ENCODE measurements at regions not wholly inside any gene's neighbourhood (a gene's known extent, or its start where the extent isn't known, plus 50 kb on each side); places are given as distances from the start of the nearest gene placed in this dataset.

GRCh38 chr2:125554956-125555355 lies 1101.0 kb upstream of the GYPC start:
- Mint-ChIP-seq H3K4me1 (no peaks in the 10 kb centered on the region), H3K36me3 (ENCODE audit: low read depth) (no peaks in the 10 kb centered on the region), H3K27me3 (ENCODE audit: low read depth) (no peaks in the 10 kb centered on the region), H3K27ac (ENCODE audit: unreplicated experiment) (no peak overlapping the region), H3K4me3 (no peak overlapping the region), H3K9me3 (peaks cover 6% of the 10 kb centered on the region)
- DNase-seq (ENCODE audit: low read depth, low spot score): no peak
- no peak for TF ChIP-seq CTCF (conservative IDR thresholded peaks at IDR 0.05)

GRCh38 chr2:125559186-125559585 lies 1096.8 kb upstream of the GYPC start:
- TF ChIP-seq CTCF (conservative IDR thresholded peaks at IDR 0.05): no peak
- no peak for DNase-seq (ENCODE audit: low read depth, low spot score)
- Mint-ChIP-seq H3K27me3 (ENCODE audit: low read depth) (no peaks in the 10 kb centered on the region), H3K27ac (ENCODE audit: unreplicated experiment) (no peak overlapping the region), H3K36me3 (ENCODE audit: low read depth) (no peaks in the 10 kb centered on the region), H3K9me3 (peaks cover 3% of the 10 kb centered on the region), H3K4me3 (no peak overlapping the region), H3K4me1 (no peaks in the 10 kb centered on the region)

- Mint-ChIP-seq H3K4me1 (no peaks in the 10 kb centered on the region), H3K27ac (ENCODE audit: unreplicated experiment) (no peak overlapping the region), H3K36me3 (ENCODE audit: low read depth) (no peaks in the 10 kb centered on the region), H3K9me3 (peaks cover 3% of the 10 kb centered on the region), H3K27me3 (ENCODE audit: low read depth) (no peaks in the 10 kb centered on the region), H3K4me3 (no peak overlapping the region)
- DNase-seq (ENCODE audit: low read depth, low spot score): no peak
- no peak for TF ChIP-seq CTCF (conservative IDR thresholded peaks at IDR 0.05)
Observed at GRCh38 chr2:125560855-125561254, 1095.1 kb upstream of the GYPC start.

GRCh38 chr2:125561302-125561701 lies 1094.7 kb upstream of the GYPC start:
- no peak overlapping the region for H3K27ac Mint-ChIP-seq (ENCODE audit: unreplicated experiment)
- H3K9me3 Mint-ChIP-seq: no peaks in the 10 kb centered on the region
- H3K36me3 Mint-ChIP-seq (ENCODE audit: low read depth): no peaks in the 10 kb centered on the region
- TF ChIP-seq CTCF (conservative IDR thresholded peaks at IDR 0.05): no peak
- DNase-seq (ENCODE audit: low read depth, low spot score): no peak
- no peaks in the 10 kb centered on the region for H3K27me3 Mint-ChIP-seq (ENCODE audit: low read depth)
- no peaks in the 10 kb centered on the region for H3K4me1 Mint-ChIP-seq
- no peak overlapping the region for H3K4me3 Mint-ChIP-seq

- Mint-ChIP-seq H3K27ac (ENCODE audit: unreplicated experiment) (no peak overlapping the region), H3K9me3 (no peaks in the 10 kb centered on the region), H3K4me1 (no peaks in the 10 kb centered on the region), H3K36me3 (ENCODE audit: low read depth) (no peaks in the 10 kb centered on the region), H3K27me3 (ENCODE audit: low read depth) (no peaks in the 10 kb centered on the region), H3K4me3 (no peak overlapping the region)
- no peak for DNase-seq (ENCODE audit: low read depth, low spot score)
- TF ChIP-seq CTCF (conservative IDR thresholded peaks at IDR 0.05): no peak
Observed at GRCh38 chr2:125562924-125563323, 1093.0 kb upstream of the GYPC start.

- H3K27me3 Mint-ChIP-seq (ENCODE audit: low read depth): no peaks in the 10 kb centered on the region
- no peak for DNase-seq (ENCODE audit: low read depth, low spot score)
Observed at GRCh38 chr2:125564471-125564870, 1091.5 kb upstream of the GYPC start.

More at GRCh38 chr2:125564471-125564870, 1091.5 kb upstream of the GYPC start:
- Mint-ChIP-seq H3K4me1 (no peaks in the 10 kb centered on the region), H3K36me3 (ENCODE audit: low read depth) (no peaks in the 10 kb centered on the region), H3K27ac (ENCODE audit: unreplicated experiment) (no peak overlapping the region), H3K9me3 (no peaks in the 10 kb centered on the region), H3K4me3 (no peak overlapping the region)
- TF ChIP-seq CTCF (conservative IDR thresholded peaks at IDR 0.05): no peak

All from neural crest cell (in vitro differentiated cells).